Colonic mucosa (tissue), 4 donors: ENCODE measurements at regions not wholly inside any gene's neighbourhood (a gene's known extent, or its start where the extent isn't known, plus 50 kb on each side); places are given as distances from the start of the nearest gene placed in this dataset.

ENCODE experiments used
- DNase-seq: peaks from one replicate; pipeline ENCODE4 v3.0.0-alpha.2; 2020
- H3K27ac ChIP-seq: fragments of 200-600 bp; one replicate; pipeline ENCODE4 v1.8.0; 2021
- H3K27me3 ChIP-seq: fragments of 200-600 bp; one replicate; pipeline ENCODE4 v1.8.0; 2021
- H3K36me3 ChIP-seq: fragments of 200-600 bp; one replicate; pipeline ENCODE4 v1.8.0; 2021
- H3K4me1 ChIP-seq: fragments of 200-600 bp; one replicate; pipeline ENCODE4 v1.8.0; 2021; ENCODE audit warnings: mild to moderate bottlenecking
- H3K4me3 ChIP-seq: fragments of 200-600 bp; one replicate; pipeline ENCODE4 v1.8.0; 2021
- H3K9ac ChIP-seq, 2 donors: one replicate each; pipeline ENCODE4 v1.7.0; 2013; ENCODE audit warnings: control low read depth in 2 of 2, low read depth in 2 of 2, low read length in 2 of 2
- H3K9me3 ChIP-seq: fragments of 200-600 bp; one replicate; pipeline ENCODE4 v1.8.0; 2021
- intact Hi-C: fragments of 100-400 bp; cut with DNase I; formaldehyde crosslinking; loops from one replicate; pipeline ENCODE4 v1.14.1; 2022
- TF ChIP-seq, protein P1 (sequence below): fragments of 200-600 bp; IDR thresholded peaks from one replicate; pipeline ENCODE4 v1.8.0; 2022; ENCODE audit warnings: antibody characterized with exemption, mild to moderate bottlenecking
- donor health status: healthy.
- donor health status: DM: no; HTN: no; CAD: no.
- donor health status: DM: no; HTN: no; CAD: no.

DNA sequence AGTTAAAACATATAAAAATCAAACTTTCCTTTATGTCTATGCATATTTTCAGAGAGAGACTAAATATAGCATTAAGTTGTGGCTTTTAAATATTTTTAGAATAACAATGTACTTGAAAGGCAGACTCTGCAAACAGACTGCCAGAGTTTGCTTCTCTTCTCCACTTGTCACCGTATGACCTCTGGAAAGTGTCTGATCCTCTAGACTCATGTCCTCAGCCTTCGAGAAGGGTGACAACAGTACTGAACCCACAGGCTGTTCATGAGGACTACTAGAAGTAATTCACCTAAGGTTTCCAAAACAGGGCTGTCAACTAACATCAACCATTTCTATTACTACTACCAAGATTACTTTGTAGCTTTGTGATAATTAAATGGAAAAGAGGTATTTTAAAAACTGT, 167.7 kb upstream of the TBCA start:
- H3K9me3 ChIP-seq, result no peaks in the 10 kb centered on the region
- TF ChIP-seq, protein P1, sequence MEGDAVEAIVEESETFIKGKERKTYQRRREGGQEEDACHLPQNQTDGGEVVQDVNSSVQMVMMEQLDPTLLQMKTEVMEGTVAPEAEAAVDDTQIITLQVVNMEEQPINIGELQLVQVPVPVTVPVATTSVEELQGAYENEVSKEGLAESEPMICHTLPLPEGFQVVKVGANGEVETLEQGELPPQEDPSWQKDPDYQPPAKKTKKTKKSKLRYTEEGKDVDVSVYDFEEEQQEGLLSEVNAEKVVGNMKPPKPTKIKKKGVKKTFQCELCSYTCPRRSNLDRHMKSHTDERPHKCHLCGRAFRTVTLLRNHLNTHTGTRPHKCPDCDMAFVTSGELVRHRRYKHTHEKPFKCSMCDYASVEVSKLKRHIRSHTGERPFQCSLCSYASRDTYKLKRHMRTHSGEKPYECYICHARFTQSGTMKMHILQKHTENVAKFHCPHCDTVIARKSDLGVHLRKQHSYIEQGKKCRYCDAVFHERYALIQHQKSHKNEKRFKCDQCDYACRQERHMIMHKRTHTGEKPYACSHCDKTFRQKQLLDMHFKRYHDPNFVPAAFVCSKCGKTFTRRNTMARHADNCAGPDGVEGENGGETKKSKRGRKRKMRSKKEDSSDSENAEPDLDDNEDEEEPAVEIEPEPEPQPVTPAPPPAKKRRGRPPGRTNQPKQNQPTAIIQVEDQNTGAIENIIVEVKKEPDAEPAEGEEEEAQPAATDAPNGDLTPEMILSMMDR, result no peak
- H3K36me3 ChIP-seq, result no peaks in the 10 kb centered on the region
- intact Hi-C loops, result no loop called here
- no peaks in the 10 kb centered on the region for H3K4me1 ChIP-seq
- peaks cover 3% of the 10 kb centered on the region for H3K27me3 ChIP-seq
- H3K27ac ChIP-seq, result no peak overlapping the region
- H3K4me3 ChIP-seq, result no peak overlapping the region
- no peak for DNase-seq
- H3K9ac ChIP-seq, result no peak overlapping the region

DNA sequence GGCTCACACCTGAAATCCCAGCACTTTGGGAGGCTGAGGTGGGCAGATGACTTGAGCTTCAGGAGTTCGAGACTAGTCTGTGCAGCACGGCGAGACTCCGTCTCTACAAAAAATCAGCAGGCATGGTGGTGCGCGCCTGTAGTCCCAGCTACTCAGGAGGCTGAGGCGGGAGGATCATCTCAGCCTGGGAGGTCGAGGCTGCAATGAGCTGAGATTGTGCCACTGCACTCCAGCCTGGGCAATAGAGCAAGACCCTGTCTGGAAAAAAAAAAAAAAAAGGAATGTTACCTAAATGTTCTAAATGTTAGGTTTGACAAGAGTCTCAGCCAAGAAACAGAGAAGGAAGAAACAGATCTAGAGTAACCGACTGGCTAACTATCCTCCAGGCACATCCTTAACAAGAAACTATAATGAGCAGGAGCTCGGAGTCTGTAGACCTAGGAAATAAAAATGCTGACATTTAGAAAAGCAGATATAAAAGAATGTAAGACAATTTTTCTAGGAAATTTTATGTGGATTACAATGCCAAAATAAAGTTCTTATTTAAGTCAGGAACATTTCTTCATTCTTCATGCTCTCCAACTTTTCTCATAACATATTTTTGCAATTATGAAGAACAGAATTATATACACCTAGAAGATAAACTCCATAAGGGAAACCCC, 166.6 kb upstream of the TBCA start:
- TF ChIP-seq, protein P1, result no peak
- Histone ChIP-seq H3K36me3 (no peaks in the 10 kb centered on the region), H3K9ac (no peak overlapping the region), H3K27me3 (peaks cover 3% of the 10 kb centered on the region), H3K9me3 (no peaks in the 10 kb centered on the region), H3K4me1 (no peaks in the 10 kb centered on the region), H3K27ac (no peak overlapping the region), H3K4me3 (no peak overlapping the region)
- no peak for DNase-seq
- intact Hi-C loops, result no loop called here

DNA sequence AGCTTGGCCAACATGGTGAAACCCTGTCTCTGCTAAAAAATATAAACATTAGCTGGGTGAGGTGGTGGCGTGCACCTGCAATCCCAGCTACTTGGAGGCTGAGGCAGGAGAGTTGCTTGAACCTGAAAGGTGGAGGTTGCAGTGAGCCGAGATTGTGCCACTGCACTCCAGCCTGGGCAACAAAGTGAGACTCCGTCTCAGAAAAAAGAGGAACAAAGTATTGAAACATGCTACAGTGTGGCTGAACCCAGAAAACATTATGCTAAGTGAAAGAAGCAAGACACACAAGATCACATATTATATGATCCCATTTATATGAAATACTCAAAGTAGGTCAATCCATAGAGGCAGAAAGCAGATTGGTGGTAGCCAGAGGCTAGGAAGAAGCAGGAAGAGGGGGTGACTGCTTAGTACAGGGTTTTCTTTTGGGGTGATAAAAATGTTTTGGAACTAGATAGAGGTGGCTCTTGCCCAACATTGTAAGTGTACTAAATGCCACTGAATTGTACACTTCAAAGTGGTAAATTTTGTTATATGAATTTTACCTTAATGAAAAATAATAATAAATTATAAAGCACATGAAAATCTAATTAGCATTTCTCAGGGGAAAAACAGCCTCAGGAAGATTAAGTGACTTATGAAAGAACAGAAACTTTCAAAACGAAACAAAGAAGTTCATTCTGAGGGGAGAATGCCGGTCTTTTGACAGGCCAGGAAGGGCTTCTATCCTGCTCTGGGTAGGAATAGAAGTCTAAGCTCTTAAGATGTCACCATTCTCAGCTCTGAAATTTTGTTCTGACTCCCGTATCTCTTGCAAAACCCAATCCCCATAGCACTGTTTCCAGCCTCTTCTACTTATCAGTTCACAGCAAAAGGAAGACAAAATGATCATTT, 161.1 kb upstream of the TBCA start:
- Histone ChIP-seq H3K9ac (no peak overlapping the region), H3K4me3 (no peak overlapping the region), H3K4me1 (no peaks in the 10 kb centered on the region), H3K9me3 (no peaks in the 10 kb centered on the region), H3K36me3 (no peaks in the 10 kb centered on the region), H3K27ac (no peak overlapping the region), H3K27me3 (no peaks in the 10 kb centered on the region)
- DNase-seq, result no peak
- intact Hi-C loops, result no loop called here
- TF ChIP-seq, protein P1, result no peak

DNA sequence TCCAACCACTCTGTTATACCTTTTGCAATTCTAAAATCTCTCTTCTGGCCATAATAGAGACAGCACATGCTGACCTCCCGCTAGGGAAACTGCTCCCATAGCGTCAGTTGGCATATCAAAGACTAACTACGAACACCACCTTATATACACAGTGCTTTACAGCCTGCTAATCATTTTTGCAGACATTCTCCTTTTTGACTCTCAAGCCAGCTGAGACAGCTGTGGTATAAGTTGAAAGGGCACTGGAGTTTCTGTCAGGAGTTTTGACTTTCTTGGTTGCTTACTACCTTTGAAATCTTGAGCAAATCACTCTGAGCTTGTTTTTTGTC, 160.2 kb upstream of the TBCA start:
- Histone ChIP-seq H3K9ac (no peak overlapping the region), H3K27ac (no peak overlapping the region), H3K36me3 (no peaks in the 10 kb centered on the region), H3K9me3 (no peaks in the 10 kb centered on the region), H3K27me3 (no peaks in the 10 kb centered on the region), H3K4me3 (no peak overlapping the region), H3K4me1 (no peaks in the 10 kb centered on the region)
- intact Hi-C loops, result no loop called here
- DNase-seq, result no peak
- TF ChIP-seq, protein P1, result no peak

DNA sequence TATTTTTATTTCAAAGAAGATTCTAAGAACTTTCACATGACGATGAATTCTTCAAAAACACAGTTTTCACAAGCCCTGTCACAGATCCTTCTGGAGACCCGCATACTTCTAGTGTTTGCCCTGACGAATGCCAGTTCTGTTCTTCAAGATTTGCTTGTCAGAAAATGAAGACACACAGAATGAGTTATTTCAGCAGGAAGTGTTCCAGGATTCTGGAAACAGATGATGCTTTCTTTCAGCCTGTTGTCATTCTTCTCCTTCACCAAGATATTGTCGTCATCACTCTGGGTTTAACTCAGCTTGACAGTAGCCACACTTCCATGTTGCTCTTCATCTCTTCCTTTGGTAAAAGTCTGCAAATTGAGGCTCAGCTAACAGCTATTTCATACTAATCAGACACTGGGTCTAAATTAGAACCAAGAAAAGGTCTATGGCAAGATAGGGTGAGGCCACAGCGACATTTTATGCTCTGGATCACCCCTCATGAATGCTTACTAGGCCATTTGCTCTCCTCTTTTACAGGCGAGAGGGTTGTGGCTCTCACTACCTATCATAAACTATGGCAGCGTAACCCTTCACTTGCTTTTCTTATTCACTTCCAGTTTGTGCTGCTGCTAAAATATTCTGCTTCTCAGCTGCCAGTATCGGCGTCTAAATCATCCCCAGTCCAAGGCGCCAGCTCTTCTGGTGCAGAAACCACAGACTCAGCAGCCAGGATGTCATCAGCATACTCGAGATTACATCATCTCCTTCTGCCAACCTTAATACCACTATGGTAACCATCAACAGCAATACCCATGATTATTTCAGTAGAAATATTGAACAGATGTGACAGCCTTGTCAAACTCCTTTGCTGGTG, 159.6 kb upstream of the TBCA start:
- H3K9ac ChIP-seq, result no peak overlapping the region
- intact Hi-C loops, result no loop called here
- no peaks in the 10 kb centered on the region for H3K27me3 ChIP-seq
- no peaks in the 10 kb centered on the region for H3K4me1 ChIP-seq
- TF ChIP-seq, protein P1, result no peak
- H3K27ac ChIP-seq, result no peak overlapping the region
- H3K36me3 ChIP-seq, result no peaks in the 10 kb centered on the region
- no peaks in the 10 kb centered on the region for H3K9me3 ChIP-seq
- H3K4me3 ChIP-seq, result no peak overlapping the region
- DNase-seq, result no peak
